OCI-LY7 (cell line): ENCODE measurements at regions not wholly inside any gene's neighbourhood (a gene's known extent, or its start where the extent isn't known, plus 50 kb on each side); places are given as distances from the start of the nearest gene placed in this dataset.

Source experiments
- BruUV-seq: library from RNA; stranded (reverse); fragments of 400-500 nt; replicated peaks from 2 replicates; lab custom pipeline; 2021; lab: Mats Ljungman, UMichigan
- CTCF ChIA-PET: fragments of 300-600 bp; sonication (Branson Sonifier 250); formaldehyde crosslinking; loops from one replicate; lab custom pipeline; 2022; ENCODE audit warnings: antibody characterized with exemption; ENCODE audit not compliant: unreplicated experiment; lab: Charles Lee
- POLR2A ChIA-PET: fragments of 300-600 bp; sonication (Branson Sonifier 250); formaldehyde crosslinking; loops from one replicate; lab custom pipeline; 2022; ENCODE audit warnings: antibody characterized with exemption; lab: Charles Lee
- DNase-seq: peaks from one replicate; pipeline ENCODE4 v3.0.0-alpha.2; 2015; ENCODE audit warnings: low spot score
- H2AFZ ChIP-seq: fragments of 200-600 bp; sonication (generic), shearing (Covaris generic); 2 replicates; pipeline ENCODE4 v1.6.1; 2014; ENCODE audit warnings: mild to moderate bottlenecking, antibody characterized with exemption, low read length, moderate library complexity
- H3K27ac ChIP-seq: fragments of 200-600 bp; sonication (generic); 2 replicates; pipeline ENCODE4 v1.5.1; 2014; ENCODE audit warnings: mixed run types, low read depth, mild to moderate bottlenecking, moderate library complexity, low read length, inconsistent platforms; ENCODE audit not compliant: poor library complexity, severe bottlenecking
- H3K36me3 ChIP-seq: fragments of 200-600 bp; sonication (generic); 2 replicates; pipeline ENCODE4 v1.6.1; 2014; ENCODE audit warnings: mild to moderate bottlenecking, antibody characterized with exemption, low read length, moderate library complexity, mixed read lengths; ENCODE audit not compliant: insufficient read depth
- H3K4me1 ChIP-seq: fragments of 200-600 bp; sonication (generic); 2 replicates; pipeline ENCODE4 v1.5.1; 2014; ENCODE audit warnings: mild to moderate bottlenecking, low read length; ENCODE audit not compliant: insufficient read depth, poor library complexity, severe bottlenecking
- H3K4me2 ChIP-seq: fragments of 200-600 bp; sonication (generic); 2 replicates; pipeline ENCODE4 v1.6.1; 2014; ENCODE audit warnings: mild to moderate bottlenecking, low read length
- H3K4me3 ChIP-seq: fragments of 200-600 bp; sonication (generic); 2 replicates; pipeline ENCODE4 v1.5.1; 2014; ENCODE audit warnings: mild to moderate bottlenecking, low read depth, low read length; ENCODE audit not compliant: poor library complexity, severe bottlenecking
- H3K79me2 ChIP-seq: fragments of 200-600 bp; sonication (generic); 2 replicates; pipeline ENCODE4 v1.6.1; 2016; ENCODE audit warnings: low read depth, mild to moderate bottlenecking, low read length, moderate library complexity, mixed read lengths; ENCODE audit not compliant: insufficient read depth
- H3K9me2 ChIP-seq: fragments of 200-600 bp; sonication (generic); 2 replicates; pipeline ENCODE4 v1.6.1; 2016; ENCODE audit warnings: mild to moderate bottlenecking, low read length, mixed read lengths; ENCODE audit not compliant: insufficient read depth
- H3K9me3 ChIP-seq: fragments of 200-600 bp; sonication (generic); 2 replicates; pipeline ENCODE4 v1.6.1; 2014; ENCODE audit warnings: mild to moderate bottlenecking, mixed run types, low read length, mixed read lengths
- H4K20me1 ChIP-seq: fragments of 200-600 bp; sonication (generic); 2 replicates; pipeline ENCODE4 v1.6.1; 2014; ENCODE audit warnings: mild to moderate bottlenecking, antibody characterized with exemption, low read length, moderate library complexity, mixed read lengths; ENCODE audit not compliant: insufficient read depth
- EZH2phosphoT487 ChIP-seq: fragments of 200-600 bp; sonication (generic); IDR thresholded peaks from 2 replicates; pipeline ENCODE4 v1.6.1; 2018; ENCODE audit warnings: low read depth, borderline replicate concordance, mild to moderate bottlenecking, mixed run types, antibody characterized with exemption, low read length, moderate library complexity, mixed read lengths
- intact Hi-C: fragments of 100-400 bp; cut with micrococcal nuclease; formaldehyde crosslinking; loops from one replicate; pipeline ENCODE4 v1.10.0; 2022; ENCODE audit not compliant: unreplicated experiment
- TF ChIP-seq, protein P1 (sequence below): fragments of 200-600 bp; sonication (generic); conservative IDR thresholded peaks from 2 replicates; pipeline ENCODE4 v1.5.1; 2014; ENCODE audit warnings: mild to moderate bottlenecking, antibody characterized with exemption, low read length, moderate library complexity, mixed read lengths

DNA sequence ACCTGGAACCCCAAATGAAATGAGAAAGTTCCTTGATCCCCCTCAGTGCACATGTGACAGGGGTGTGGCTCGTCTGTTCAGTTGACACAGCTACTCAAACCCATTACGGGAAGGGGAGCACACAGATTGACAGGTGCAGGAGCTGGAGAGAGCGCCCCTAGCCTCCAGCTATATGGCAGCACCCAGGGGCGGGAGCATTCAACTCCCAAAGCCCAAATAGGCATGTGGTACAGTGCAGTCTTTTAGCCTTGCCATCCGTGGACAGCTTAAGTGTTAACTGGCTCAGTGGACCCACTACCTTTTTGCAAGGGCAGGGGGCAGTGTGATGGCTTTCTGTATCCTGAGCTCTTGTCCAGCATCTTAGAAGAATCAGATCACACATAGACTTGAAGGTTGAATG lies 1374.2 kb upstream of the ALCAM start:
- no peaks in the 10 kb centered on the region for H3K79me2 ChIP-seq
- no peaks in the 10 kb centered on the region for H4K20me1 ChIP-seq
- no peak overlapping the region for H2AFZ ChIP-seq
- H3K36me3 ChIP-seq = no peaks in the 10 kb centered on the region
- DNase-seq = no peak
- H3K4me2 ChIP-seq = no peak overlapping the region
- no TSS peak for BruUV-seq
- intact Hi-C loops = no loop called here
- H3K4me3 ChIP-seq = no peak overlapping the region
- no peak overlapping the region for H3K27ac ChIP-seq
- H3K4me1 ChIP-seq = no peaks in the 10 kb centered on the region
- ChIA-PET POLR2A (no interaction called here), CTCF (interaction anchor here (0.8 kb wide), 1 partner anchor 15 kb away, joined by 3 read pairs; no protein-coding TSS in a partner anchor)
- TF ChIP-seq, protein P1, sequence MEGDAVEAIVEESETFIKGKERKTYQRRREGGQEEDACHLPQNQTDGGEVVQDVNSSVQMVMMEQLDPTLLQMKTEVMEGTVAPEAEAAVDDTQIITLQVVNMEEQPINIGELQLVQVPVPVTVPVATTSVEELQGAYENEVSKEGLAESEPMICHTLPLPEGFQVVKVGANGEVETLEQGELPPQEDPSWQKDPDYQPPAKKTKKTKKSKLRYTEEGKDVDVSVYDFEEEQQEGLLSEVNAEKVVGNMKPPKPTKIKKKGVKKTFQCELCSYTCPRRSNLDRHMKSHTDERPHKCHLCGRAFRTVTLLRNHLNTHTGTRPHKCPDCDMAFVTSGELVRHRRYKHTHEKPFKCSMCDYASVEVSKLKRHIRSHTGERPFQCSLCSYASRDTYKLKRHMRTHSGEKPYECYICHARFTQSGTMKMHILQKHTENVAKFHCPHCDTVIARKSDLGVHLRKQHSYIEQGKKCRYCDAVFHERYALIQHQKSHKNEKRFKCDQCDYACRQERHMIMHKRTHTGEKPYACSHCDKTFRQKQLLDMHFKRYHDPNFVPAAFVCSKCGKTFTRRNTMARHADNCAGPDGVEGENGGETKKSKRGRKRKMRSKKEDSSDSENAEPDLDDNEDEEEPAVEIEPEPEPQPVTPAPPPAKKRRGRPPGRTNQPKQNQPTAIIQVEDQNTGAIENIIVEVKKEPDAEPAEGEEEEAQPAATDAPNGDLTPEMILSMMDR = no peak; the same call in 1 of the 2 replicates
- no peak for TF ChIP-seq EZH2phosphoT487
- H3K9me3 ChIP-seq = no peaks in the 10 kb centered on the region
- H3K9me2 ChIP-seq = no peaks in the 10 kb centered on the region

DNA sequence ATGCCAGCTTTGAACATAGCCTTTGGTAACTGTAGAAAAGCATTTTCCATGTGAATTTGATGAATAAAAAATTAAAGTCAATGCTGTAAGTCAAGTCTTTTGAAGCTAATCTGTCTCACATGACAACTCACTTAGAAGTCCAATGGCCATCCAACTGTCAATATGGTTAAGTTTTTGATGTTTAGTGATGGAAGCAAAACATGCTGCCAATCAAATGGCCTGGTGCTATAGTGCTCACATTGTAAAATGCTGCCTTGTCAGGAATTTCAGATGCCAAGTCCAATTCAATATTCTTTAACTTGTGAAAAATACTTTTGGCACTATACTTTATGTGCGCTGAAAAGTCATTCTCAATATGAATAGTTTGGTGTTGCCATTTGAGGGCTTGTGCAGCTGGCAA lies 1361.8 kb upstream of the ALCAM start:
- no peak overlapping the region for H2AFZ ChIP-seq
- ChIA-PET CTCF (no interaction called here), POLR2A (interaction anchor here (0.7 kb wide), 1 partner anchor 55 kb away, joined by 3 read pairs; no protein-coding TSS in a partner anchor)
- intact Hi-C loops = no loop called here
- TF ChIP-seq EZH2phosphoT487 = no peak
- TF ChIP-seq, protein P1 = no peak
- no peak overlapping the region for H3K4me2 ChIP-seq
- no peaks in the 10 kb centered on the region for H3K9me3 ChIP-seq
- H3K27ac ChIP-seq = no peak overlapping the region
- H3K4me3 ChIP-seq = no peak overlapping the region
- no peaks in the 10 kb centered on the region for H3K4me1 ChIP-seq
- H3K79me2 ChIP-seq = no peaks in the 10 kb centered on the region
- BruUV-seq = no TSS peak
- no peaks in the 10 kb centered on the region for H4K20me1 ChIP-seq
- no peaks in the 10 kb centered on the region for H3K9me2 ChIP-seq
- DNase-seq = no peak
- no peaks in the 10 kb centered on the region for H3K36me3 ChIP-seq

DNA sequence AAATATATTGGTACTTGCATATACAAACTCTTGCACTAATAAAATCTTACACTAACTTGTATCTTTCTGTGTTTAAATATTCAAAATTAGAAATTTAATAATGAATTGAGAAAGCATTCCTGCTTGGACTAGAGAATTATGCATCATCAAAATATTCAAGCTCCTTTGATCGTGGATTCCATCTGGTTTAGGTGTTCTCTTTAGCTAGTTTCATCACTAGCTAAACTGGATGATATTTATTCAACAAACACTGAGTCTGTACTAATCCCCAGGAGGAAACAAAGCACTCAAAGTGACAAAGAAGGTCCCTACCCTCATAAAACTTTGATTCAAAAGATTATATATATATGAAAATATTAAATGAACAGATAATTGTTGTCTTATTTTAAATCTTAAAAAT lies 1360.9 kb upstream of the ALCAM start:
- H3K27ac ChIP-seq = no peak overlapping the region
- ChIA-PET POLR2A (interaction anchor here (0.6 kb wide), 1 partner anchor 126 kb away, joined by 3 read pairs; no protein-coding TSS in a partner anchor), CTCF (no interaction called here)
- H3K4me1 ChIP-seq = no peaks in the 10 kb centered on the region
- H3K9me3 ChIP-seq = no peaks in the 10 kb centered on the region
- H3K4me3 ChIP-seq = no peak overlapping the region
- no TSS peak for BruUV-seq
- no peak overlapping the region for H2AFZ ChIP-seq
- no peaks in the 10 kb centered on the region for H3K79me2 ChIP-seq
- no peak for DNase-seq
- intact Hi-C loops = no loop called here
- no peak for TF ChIP-seq EZH2phosphoT487
- TF ChIP-seq, protein P1 = no peak
- H3K36me3 ChIP-seq = no peaks in the 10 kb centered on the region
- no peak overlapping the region for H3K4me2 ChIP-seq
- H4K20me1 ChIP-seq = no peaks in the 10 kb centered on the region
- H3K9me2 ChIP-seq = no peaks in the 10 kb centered on the region
